Astrocyte (in vitro differentiated cells and primary cell): ENCODE measurements at regions not wholly inside any gene's neighbourhood (a gene's known extent, or its start where the extent isn't known, plus 50 kb on each side); places are given as distances from the start of the nearest gene placed in this dataset.

Experiments
- EZH2 ChIP-seq: IDR thresholded peaks from 2 replicates; pipeline ENCODE4 v1.6.1; 2012; ENCODE audit warnings: mild to moderate bottlenecking, low read length, inconsistent platforms; ENCODE audit not compliant: insufficient read depth
- TF ChIP-seq, protein P1 (sequence below): IDR thresholded peaks from 2 replicates; pipeline ENCODE4 v1.5.1; 2011; ENCODE audit warnings: low read depth, mild to moderate bottlenecking, inconsistent platforms, low read length, moderate library complexity; ENCODE audit not compliant: insufficient read depth

DNA sequence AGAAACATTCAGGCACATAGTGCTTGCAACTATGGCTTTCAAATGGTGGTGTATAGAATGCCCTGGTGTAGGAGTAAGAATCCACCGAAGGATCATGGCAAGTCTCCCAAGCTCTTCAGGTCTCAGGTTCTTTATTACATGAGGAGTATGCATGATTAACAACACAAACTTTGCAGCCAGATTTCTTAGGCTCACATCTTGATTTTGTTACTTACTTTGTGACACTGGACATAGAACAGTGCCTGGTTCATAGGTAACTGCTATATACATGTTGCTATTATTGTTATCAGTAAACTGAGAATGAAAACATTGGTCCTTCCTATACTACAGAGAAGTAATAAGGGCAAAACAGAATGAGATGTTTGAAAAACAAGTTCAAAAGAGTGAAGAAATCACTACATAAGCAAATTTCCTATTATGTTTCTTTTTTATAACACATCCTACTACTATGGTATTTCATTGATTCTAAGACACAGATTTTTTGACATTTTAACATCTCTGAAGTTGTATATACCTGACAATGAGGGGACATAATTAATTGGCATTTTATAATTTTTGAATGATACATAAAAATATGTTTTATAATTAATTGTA is 284.9 kb downstream of the C1D start:
- TF ChIP-seq, protein P1, sequence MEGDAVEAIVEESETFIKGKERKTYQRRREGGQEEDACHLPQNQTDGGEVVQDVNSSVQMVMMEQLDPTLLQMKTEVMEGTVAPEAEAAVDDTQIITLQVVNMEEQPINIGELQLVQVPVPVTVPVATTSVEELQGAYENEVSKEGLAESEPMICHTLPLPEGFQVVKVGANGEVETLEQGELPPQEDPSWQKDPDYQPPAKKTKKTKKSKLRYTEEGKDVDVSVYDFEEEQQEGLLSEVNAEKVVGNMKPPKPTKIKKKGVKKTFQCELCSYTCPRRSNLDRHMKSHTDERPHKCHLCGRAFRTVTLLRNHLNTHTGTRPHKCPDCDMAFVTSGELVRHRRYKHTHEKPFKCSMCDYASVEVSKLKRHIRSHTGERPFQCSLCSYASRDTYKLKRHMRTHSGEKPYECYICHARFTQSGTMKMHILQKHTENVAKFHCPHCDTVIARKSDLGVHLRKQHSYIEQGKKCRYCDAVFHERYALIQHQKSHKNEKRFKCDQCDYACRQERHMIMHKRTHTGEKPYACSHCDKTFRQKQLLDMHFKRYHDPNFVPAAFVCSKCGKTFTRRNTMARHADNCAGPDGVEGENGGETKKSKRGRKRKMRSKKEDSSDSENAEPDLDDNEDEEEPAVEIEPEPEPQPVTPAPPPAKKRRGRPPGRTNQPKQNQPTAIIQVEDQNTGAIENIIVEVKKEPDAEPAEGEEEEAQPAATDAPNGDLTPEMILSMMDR, result no peak
- no peak for TF ChIP-seq EZH2
